Esophagus mucosa (tissue), 1 donor: ENCODE measurements at regions not wholly inside any gene's neighbourhood (a gene's known extent, or its start where the extent isn't known, plus 50 kb on each side); places are given as distances from the start of the nearest gene placed in this dataset.

ENCODE experiments used
- ATAC-seq: fragments of 200-7000 bp; cut with Tn5 transposase; one replicate; pipeline ENCODE4 v1.9.1; 2020
- donor health status: DM: yes; HTN: yes; CAD: no.

GRCh38 chr19:27794494-27795042 lies 1418.4 kb downstream of the UQCRFS1 start:
- peak; percentile 52 for ATAC-seq

GRCh38 chr19:27793644-27794493 lies 1419.1 kb downstream of the UQCRFS1 start:
- peak; percentile 98 for ATAC-seq

GRCh38 chr19:27793128-27793643 lies 1419.8 kb downstream of the UQCRFS1 start:
- peak; percentile 97 for ATAC-seq

GRCh38 chr19:27792576-27793127 lies 1420.3 kb downstream of the UQCRFS1 start:
- no peak for ATAC-seq

GRCh38 chr19:27780367-27781075 lies 1432.4 kb downstream of the UQCRFS1 start:
- no peak for ATAC-seq

- ATAC-seq = peak; percentile 28
Observed at GRCh38 chr19:27779954-27780353, 1433.0 kb downstream of the UQCRFS1 start.

GRCh38 chr19:27777726-27778125 lies 1435.2 kb downstream of the UQCRFS1 start:
- ATAC-seq = no peak

GRCh38 chr19:27777242-27777641 lies 1435.7 kb downstream of the UQCRFS1 start:
- ATAC-seq = no peak

GRCh38 chr19:27776524-27776923 lies 1436.4 kb downstream of the UQCRFS1 start:
- ATAC-seq = no peak

- peak; percentile 59 for ATAC-seq
Observed at GRCh38 chr19:27776020-27776419, 1436.9 kb downstream of the UQCRFS1 start.

GRCh38 chr19:27775395-27775794 lies 1437.6 kb downstream of the UQCRFS1 start:
- no peak for ATAC-seq

- ATAC-seq = peak; percentile 24
Observed at GRCh38 chr19:27774827-27775226, 1438.1 kb downstream of the UQCRFS1 start.

GRCh38 chr19:27774337-27774736 lies 1438.6 kb downstream of the UQCRFS1 start:
- no peak for ATAC-seq

- no peak for ATAC-seq
Observed at GRCh38 chr19:27773318-27774094, 1439.4 kb downstream of the UQCRFS1 start.

GRCh38 chr19:27772059-27772458 lies 1440.9 kb downstream of the UQCRFS1 start:
- ATAC-seq = no peak

- no peak for ATAC-seq
Observed at GRCh38 chr19:27770095-27770494, 1442.9 kb downstream of the UQCRFS1 start.

- ATAC-seq = no peak
Observed at GRCh38 chr19:27767234-27767633, 1445.7 kb downstream of the UQCRFS1 start.

- ATAC-seq = no peak
Observed at GRCh38 chr19:27765912-27766725, 1446.8 kb downstream of the UQCRFS1 start.

- no peak for ATAC-seq
Observed at GRCh38 chr19:27765397-27765796, 1447.6 kb downstream of the UQCRFS1 start.

- ATAC-seq = no peak
Observed at GRCh38 chr19:27764186-27764804, 1448.7 kb downstream of the UQCRFS1 start.

- ATAC-seq = no peak
Observed at GRCh38 chr19:27762933-27763332, 1450.0 kb downstream of the UQCRFS1 start.
